ENCODE measurements at regions not wholly inside any gene's neighbourhood (a gene's known extent, or its start where the extent isn't known, plus 50 kb on each side); places are given as distances from the start of the nearest gene placed in this dataset.

DNA sequence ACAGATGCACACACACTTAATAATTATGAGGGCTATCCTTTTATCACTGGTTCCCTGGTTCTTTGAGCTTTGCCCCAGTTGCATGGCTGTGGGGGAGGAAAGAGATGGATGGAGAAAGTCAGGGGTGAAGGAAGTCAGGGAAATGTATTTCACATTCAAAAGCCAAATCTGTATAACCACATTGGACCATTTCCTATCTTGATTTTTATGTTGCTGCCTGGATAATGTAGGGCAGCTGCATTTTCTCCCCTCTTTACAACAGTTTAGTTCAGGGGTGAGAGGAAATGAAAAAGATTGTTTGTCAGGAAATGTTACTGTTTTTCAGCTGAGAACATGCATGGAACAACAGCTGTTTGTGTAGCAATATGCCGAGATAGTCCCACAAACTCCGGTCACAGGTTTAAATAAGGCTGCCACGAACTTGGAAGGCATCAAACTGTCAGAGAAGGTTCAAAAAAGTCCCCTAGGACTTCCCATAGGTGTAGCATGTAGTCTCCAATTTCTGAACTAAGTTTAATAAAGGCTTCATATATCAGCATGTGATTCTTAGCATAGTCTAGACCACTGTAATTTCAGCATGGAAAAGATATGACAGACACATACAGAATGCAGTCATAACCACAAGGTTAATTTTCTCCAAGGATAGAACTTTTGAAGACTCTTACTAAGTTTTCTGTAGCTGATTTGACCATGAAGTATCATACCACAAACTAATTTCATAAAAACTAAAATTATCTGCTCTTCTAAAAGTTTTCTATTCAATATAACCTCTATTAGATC is 82.1 kb upstream of the COL21A1 start:
- H3K79me2 ChIP-seq (ENCODE audit: low read length) = no peaks in the 10 kb centered on the region
- no peaks in the 10 kb centered on the region for H3F3A ChIP-seq (ENCODE audit: low read length, unreplicated experiment)
- H3K9me2 ChIP-seq (replicated peaks; ENCODE audit: low read length) = no peaks in the 10 kb centered on the region
- no peak overlapping the region for H3K9ac ChIP-seq (ENCODE audit: low read length)
- peaks cover 4% of the 10 kb centered on the region for H3K4me1 ChIP-seq (ENCODE audit: insufficient read depth, low read length)
- ATAC-seq (no peak), DNase-seq (no peak)
- no peak overlapping the region for H3K4me2 ChIP-seq (ENCODE audit: low read length)
- H3K4me3 ChIP-seq (ENCODE audit: low read length) = no peak overlapping the region
- H2AFZ ChIP-seq (ENCODE audit: low read length) = no peak overlapping the region
- H4K20me1 ChIP-seq (ENCODE audit: low read length) = no peaks in the 10 kb centered on the region
- BruUV-seq (replicated peaks) = no TSS peak
- H3K27ac ChIP-seq (ENCODE audit: low read length) = no peak overlapping the region
- CTCF ChIA-PET = no interaction called here
- no peaks in the 10 kb centered on the region for H3K9me3 ChIP-seq (ENCODE audit: low read length)
- TF ChIP-seq EZH2phosphoT487 (IDR thresholded peaks at IDR 0.05; ENCODE audit: borderline replicate concordance, low read length) = no peak
- TF ChIP-seq EZH2 (IDR thresholded peaks at IDR 0.05; ENCODE audit: low read length, unreplicated experiment) = no peak
- TF ChIP-seq, protein P1, sequence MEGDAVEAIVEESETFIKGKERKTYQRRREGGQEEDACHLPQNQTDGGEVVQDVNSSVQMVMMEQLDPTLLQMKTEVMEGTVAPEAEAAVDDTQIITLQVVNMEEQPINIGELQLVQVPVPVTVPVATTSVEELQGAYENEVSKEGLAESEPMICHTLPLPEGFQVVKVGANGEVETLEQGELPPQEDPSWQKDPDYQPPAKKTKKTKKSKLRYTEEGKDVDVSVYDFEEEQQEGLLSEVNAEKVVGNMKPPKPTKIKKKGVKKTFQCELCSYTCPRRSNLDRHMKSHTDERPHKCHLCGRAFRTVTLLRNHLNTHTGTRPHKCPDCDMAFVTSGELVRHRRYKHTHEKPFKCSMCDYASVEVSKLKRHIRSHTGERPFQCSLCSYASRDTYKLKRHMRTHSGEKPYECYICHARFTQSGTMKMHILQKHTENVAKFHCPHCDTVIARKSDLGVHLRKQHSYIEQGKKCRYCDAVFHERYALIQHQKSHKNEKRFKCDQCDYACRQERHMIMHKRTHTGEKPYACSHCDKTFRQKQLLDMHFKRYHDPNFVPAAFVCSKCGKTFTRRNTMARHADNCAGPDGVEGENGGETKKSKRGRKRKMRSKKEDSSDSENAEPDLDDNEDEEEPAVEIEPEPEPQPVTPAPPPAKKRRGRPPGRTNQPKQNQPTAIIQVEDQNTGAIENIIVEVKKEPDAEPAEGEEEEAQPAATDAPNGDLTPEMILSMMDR (conservative IDR thresholded peaks at IDR 0.05; ENCODE audit: low read depth, low read length) = no peak
- H3K27me3 ChIP-seq (ENCODE audit: low read length) = no peaks in the 10 kb centered on the region
- intact Hi-C loops (cut with micrococcal nuclease) = no loop called here
- no peaks in the 10 kb centered on the region for H3K36me3 ChIP-seq (ENCODE audit: low read depth, low read length)
- POLR2A ChIA-PET (ENCODE audit: unreplicated experiment) = no interaction called here

DNA sequence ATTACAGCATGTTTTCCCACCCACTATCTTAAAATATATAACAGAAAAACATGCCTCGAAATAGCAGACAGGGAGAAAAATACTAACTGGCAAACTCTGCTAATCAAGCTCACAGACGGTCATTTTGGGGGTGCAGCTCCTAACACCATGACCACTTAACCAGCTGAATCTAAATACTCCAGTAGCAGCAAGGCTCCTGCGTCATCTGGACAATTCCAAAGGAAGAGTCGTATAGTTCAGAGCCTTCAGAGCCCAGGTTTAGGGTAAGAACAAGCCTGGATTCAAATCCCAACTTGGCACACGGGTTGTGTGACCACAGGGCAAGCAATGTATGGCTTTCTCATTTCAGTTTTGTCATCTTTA is 81.3 kb upstream of the COL21A1 start:
- H2AFZ ChIP-seq (ENCODE audit: low read length) = no peak overlapping the region

More for the DNA sequence above, 81.3 kb upstream of the COL21A1 start:
- Histone ChIP-seq H3K4me1 (ENCODE audit: insufficient read depth, low read length) (no peaks in the 10 kb centered on the region), H3K9ac (ENCODE audit: low read length) (no peak overlapping the region), H3K9me3 (ENCODE audit: low read length) (no peaks in the 10 kb centered on the region), H3K36me3 (ENCODE audit: low read depth, low read length) (no peaks in the 10 kb centered on the region), H3K79me2 (ENCODE audit: low read length) (no peaks in the 10 kb centered on the region), H3K27ac (ENCODE audit: low read length) (no peak overlapping the region), H3K4me3 (ENCODE audit: low read length) (no peak overlapping the region), H4K20me1 (ENCODE audit: low read length) (no peaks in the 10 kb centered on the region), H3F3A (ENCODE audit: low read length, unreplicated experiment) (no peaks in the 10 kb centered on the region), H3K9me2 (replicated peaks; ENCODE audit: low read length) (no peaks in the 10 kb centered on the region), H3K4me2 (ENCODE audit: low read length) (no peak overlapping the region), H3K27me3 (ENCODE audit: low read length) (no peaks in the 10 kb centered on the region)
- intact Hi-C loops (cut with micrococcal nuclease) = no loop called here
- ChIA-PET POLR2A (ENCODE audit: unreplicated experiment) (no interaction called here), CTCF (no interaction called here)
- no peak for ATAC-seq
- no TSS peak for BruUV-seq (replicated peaks)
- DNase-seq = no peak
- TF ChIP-seq EZH2phosphoT487 (IDR thresholded peaks at IDR 0.05; ENCODE audit: borderline replicate concordance, low read length) (no peak), EZH2 (IDR thresholded peaks at IDR 0.05; ENCODE audit: low read length, unreplicated experiment) (no peak)
- TF ChIP-seq, protein P1 (conservative IDR thresholded peaks at IDR 0.05; ENCODE audit: low read depth, low read length) = no peak
